Mammary epithelial cell (primary cell): ENCODE measurements at regions not wholly inside any gene's neighbourhood (a gene's known extent, or its start where the extent isn't known, plus 50 kb on each side); places are given as distances from the start of the nearest gene placed in this dataset.

Source experiments
- CTCF ChIP-seq, 2 donors: IDR thresholded peaks in 1 of 2; conservative IDR thresholded peaks in 1 of 2; 2 replicates each; pipeline ENCODE4 v1.5.1; 2011 to 2012; ENCODE audit warnings: inconsistent platforms in 2 of 2, low read length in 2 of 2, mild to moderate bottlenecking in 2 of 2, control low read depth in 1 of 2, low read depth in 1 of 2; ENCODE audit not compliant: insufficient read depth in 1 of 2; ENCODE audit errors: extremely low read depth in 1 of 2
- EZH2 ChIP-seq: IDR thresholded peaks from 2 replicates; pipeline ENCODE4 v1.6.1; 2012; ENCODE audit warnings: low read length, inconsistent platforms, borderline replicate concordance

DNA sequence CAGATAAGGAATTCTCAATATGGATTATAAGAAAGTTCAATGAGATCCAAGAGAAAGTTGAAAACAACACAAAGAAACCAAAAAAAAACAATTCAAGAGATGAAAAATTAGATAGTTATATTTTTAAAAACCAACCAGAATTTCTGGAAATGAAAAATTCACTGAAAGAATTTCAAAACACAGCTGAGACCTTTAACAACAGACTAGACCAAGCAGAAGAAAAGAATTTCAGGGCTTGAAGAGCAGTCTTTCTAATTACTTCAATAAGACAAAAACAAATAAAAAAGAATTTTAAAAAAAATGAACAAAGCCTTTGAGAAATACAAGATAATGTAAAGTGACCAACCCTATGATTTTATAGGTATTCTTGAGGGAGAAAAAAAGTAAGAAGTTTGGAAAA lies 155.4 kb downstream of the ZMAT3 start:
- TF ChIP-seq CTCF (conservative IDR thresholded peaks at IDR 0.05 in 1 of 2, IDR thresholded peaks at IDR 0.05 in 1 of 2; ENCODE audit: extremely low read depth in 1 of 2, insufficient read depth in 1 of 2, low read depth in 1 of 2, low read length in 2 of 2): no peak
- no peak for TF ChIP-seq EZH2
